ENCODE measurements at regions not wholly inside any gene's neighbourhood (a gene's known extent, or its start where the extent isn't known, plus 50 kb on each side); places are given as distances from the start of the nearest gene placed in this dataset.

DNA sequence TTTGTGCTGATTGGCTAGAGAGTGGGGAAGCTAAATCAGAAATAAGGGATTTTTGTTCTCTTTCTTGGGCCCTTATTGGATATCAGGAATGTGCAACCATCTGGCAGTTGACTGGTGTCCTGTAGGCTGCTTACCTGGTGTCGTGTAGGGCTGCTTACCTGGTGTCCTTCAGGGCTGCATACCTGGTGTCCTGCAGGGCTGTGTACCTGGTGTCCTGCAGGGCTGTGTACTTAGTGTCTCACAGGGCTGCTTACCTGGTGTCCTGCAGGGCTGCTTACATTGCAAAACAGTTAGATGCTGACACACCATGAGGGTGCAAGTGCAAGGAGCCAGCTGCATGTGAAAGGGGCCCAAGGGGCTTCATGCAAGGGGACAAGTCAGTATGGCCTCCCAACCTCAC is 249.3 kb downstream of the ICE1 start (continued):
- TF ChIP-seq, protein P1, sequence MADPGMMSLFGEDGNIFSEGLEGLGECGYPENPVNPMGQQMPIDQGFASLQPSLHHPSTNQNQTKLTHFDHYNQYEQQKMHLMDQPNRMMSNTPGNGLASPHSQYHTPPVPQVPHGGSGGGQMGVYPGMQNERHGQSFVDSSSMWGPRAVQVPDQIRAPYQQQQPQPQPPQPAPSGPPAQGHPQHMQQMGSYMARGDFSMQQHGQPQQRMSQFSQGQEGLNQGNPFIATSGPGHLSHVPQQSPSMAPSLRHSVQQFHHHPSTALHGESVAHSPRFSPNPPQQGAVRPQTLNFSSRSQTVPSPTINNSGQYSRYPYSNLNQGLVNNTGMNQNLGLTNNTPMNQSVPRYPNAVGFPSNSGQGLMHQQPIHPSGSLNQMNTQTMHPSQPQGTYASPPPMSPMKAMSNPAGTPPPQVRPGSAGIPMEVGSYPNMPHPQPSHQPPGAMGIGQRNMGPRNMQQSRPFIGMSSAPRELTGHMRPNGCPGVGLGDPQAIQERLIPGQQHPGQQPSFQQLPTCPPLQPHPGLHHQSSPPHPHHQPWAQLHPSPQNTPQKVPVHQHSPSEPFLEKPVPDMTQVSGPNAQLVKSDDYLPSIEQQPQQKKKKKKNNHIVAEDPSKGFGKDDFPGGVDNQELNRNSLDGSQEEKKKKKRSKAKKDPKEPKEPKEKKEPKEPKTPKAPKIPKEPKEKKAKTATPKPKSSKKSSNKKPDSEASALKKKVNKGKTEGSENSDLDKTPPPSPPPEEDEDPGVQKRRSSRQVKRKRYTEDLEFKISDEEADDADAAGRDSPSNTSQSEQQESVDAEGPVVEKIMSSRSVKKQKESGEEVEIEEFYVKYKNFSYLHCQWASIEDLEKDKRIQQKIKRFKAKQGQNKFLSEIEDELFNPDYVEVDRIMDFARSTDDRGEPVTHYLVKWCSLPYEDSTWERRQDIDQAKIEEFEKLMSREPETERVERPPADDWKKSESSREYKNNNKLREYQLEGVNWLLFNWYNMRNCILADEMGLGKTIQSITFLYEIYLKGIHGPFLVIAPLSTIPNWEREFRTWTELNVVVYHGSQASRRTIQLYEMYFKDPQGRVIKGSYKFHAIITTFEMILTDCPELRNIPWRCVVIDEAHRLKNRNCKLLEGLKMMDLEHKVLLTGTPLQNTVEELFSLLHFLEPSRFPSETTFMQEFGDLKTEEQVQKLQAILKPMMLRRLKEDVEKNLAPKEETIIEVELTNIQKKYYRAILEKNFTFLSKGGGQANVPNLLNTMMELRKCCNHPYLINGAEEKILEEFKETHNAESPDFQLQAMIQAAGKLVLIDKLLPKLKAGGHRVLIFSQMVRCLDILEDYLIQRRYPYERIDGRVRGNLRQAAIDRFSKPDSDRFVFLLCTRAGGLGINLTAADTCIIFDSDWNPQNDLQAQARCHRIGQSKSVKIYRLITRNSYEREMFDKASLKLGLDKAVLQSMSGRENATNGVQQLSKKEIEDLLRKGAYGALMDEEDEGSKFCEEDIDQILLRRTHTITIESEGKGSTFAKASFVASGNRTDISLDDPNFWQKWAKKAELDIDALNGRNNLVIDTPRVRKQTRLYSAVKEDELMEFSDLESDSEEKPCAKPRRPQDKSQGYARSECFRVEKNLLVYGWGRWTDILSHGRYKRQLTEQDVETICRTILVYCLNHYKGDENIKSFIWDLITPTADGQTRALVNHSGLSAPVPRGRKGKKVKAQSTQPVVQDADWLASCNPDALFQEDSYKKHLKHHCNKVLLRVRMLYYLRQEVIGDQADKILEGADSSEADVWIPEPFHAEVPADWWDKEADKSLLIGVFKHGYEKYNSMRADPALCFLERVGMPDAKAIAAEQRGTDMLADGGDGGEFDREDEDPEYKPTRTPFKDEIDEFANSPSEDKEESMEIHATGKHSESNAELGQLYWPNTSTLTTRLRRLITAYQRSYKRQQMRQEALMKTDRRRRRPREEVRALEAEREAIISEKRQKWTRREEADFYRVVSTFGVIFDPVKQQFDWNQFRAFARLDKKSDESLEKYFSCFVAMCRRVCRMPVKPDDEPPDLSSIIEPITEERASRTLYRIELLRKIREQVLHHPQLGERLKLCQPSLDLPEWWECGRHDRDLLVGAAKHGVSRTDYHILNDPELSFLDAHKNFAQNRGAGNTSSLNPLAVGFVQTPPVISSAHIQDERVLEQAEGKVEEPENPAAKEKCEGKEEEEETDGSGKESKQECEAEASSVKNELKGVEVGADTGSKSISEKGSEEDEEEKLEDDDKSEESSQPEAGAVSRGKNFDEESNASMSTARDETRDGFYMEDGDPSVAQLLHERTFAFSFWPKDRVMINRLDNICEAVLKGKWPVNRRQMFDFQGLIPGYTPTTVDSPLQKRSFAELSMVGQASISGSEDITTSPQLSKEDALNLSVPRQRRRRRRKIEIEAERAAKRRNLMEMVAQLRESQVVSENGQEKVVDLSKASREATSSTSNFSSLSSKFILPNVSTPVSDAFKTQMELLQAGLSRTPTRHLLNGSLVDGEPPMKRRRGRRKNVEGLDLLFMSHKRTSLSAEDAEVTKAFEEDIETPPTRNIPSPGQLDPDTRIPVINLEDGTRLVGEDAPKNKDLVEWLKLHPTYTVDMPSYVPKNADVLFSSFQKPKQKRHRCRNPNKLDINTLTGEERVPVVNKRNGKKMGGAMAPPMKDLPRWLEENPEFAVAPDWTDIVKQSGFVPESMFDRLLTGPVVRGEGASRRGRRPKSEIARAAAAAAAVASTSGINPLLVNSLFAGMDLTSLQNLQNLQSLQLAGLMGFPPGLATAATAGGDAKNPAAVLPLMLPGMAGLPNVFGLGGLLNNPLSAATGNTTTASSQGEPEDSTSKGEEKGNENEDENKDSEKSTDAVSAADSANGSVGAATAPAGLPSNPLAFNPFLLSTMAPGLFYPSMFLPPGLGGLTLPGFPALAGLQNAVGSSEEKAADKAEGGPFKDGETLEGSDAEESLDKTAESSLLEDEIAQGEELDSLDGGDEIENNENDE (IDR thresholded peaks at IDR 0.05; ENCODE audit: insufficient replicate concordance, low read length) = no peak
- TF ChIP-seq ZNF274 (IDR thresholded peaks at IDR 0.05; ENCODE audit: borderline replicate concordance, extremely low read depth, low read length) = no peak
- no peak for TF ChIP-seq SAP30 (IDR thresholded peaks at IDR 0.05; ENCODE audit: insufficient read depth, insufficient replicate concordance, low read length)
- TF ChIP-seq SP2 (IDR thresholded peaks at IDR 0.05; ENCODE audit: low read length) = no peak

Data from H1 (cell line).